ENCODE measurements at regions not wholly inside any gene's neighbourhood (a gene's known extent, or its start where the extent isn't known, plus 50 kb on each side); places are given as distances from the start of the nearest gene placed in this dataset.
A peak's percentile ranks its signal among the peaks of the same experiment; 100 is the strongest.

DNA sequence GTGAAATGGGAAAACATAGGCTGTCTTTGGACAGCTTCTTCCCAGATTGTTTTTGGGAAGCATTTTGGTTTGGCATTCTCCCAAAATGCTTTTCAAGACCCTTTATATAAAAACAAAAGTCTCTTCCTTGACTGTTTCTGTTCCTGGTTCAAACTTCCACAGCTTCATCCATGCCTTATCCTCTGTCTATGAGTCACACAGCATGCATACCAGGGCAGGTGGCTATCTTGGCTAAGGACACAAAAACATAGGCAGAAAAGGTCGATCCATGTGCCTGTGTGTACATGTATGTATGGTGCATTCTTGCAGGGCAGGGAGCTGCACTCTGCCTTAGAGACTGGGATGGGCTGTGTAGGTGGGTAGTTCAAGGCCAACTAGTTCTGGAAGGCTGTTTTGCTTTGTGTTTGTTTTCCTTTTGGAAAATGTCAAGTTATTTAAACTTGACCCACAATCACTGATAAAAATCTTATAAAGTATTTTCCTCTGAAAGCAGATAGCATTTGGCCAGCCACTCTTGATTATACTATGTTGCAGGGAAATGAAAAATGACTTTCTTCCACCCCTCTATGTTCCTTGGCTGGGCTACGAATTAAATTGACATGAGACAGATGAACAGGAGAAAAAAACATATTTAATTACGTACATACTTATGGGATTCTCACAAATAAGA is 437.0 kb downstream of the SIPA1L2 start:
- H3K27me3 ChIP-seq, result no peaks in the 10 kb centered on the region
- TF ChIP-seq POLR2A (IDR thresholded peaks at IDR 0.05), result no peak
- TF ChIP-seq, protein P1, sequence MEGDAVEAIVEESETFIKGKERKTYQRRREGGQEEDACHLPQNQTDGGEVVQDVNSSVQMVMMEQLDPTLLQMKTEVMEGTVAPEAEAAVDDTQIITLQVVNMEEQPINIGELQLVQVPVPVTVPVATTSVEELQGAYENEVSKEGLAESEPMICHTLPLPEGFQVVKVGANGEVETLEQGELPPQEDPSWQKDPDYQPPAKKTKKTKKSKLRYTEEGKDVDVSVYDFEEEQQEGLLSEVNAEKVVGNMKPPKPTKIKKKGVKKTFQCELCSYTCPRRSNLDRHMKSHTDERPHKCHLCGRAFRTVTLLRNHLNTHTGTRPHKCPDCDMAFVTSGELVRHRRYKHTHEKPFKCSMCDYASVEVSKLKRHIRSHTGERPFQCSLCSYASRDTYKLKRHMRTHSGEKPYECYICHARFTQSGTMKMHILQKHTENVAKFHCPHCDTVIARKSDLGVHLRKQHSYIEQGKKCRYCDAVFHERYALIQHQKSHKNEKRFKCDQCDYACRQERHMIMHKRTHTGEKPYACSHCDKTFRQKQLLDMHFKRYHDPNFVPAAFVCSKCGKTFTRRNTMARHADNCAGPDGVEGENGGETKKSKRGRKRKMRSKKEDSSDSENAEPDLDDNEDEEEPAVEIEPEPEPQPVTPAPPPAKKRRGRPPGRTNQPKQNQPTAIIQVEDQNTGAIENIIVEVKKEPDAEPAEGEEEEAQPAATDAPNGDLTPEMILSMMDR (IDR thresholded peaks at IDR 0.05), result no peak
- H3K9me3 ChIP-seq, result no peaks in the 10 kb centered on the region
- intact Hi-C loops (cut with DNase I), result no loop called here
- H3K36me3 ChIP-seq, result no peaks in the 10 kb centered on the region
- no peak for DNase-seq
- H3K27ac ChIP-seq, result peak overlapping the region in 2 of 4 donors; percentile 15 to 54
- WGBS, 2 donors, result 46 to 62% methylated on average over 2 to 3 of the region's 3 CpGs
- peaks cover 0 to 17% (median 8%) of the 10 kb centered on the region in 3 donors for H3K4me1 ChIP-seq
- no peak overlapping the region for H3K4me3 ChIP-seq

DNA sequence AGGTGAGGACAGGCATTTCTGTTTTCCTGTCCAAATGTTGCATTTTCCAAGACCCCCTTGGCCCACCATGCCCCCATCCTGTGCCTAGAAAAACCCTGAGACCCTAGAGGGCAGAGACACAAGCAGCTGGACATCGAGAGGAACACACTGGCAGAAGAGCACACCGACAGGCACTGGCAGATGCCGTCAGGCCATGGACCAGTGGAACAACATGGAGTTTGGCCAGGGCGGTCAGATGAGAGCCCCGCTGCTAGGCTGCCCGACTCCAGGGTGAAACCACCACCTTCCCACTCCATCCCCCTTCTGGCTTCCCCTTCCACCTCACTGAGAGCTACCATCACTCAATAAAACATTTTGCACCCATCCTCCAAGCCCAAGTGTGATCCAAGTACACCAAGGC is 438.4 kb downstream of the SIPA1L2 start:
- H3K27ac ChIP-seq, result no peak overlapping the region
- TF ChIP-seq, protein P1 (IDR thresholded peaks at IDR 0.05), result no peak
- no peak for TF ChIP-seq POLR2A (IDR thresholded peaks at IDR 0.05)
- H3K36me3 ChIP-seq, result no peaks in the 10 kb centered on the region
- no peak for DNase-seq
- no peaks in the 10 kb centered on the region for H3K9me3 ChIP-seq
- peaks cover 0 to 14% (median 8%) of the 10 kb centered on the region in 3 donors for H3K4me1 ChIP-seq
- 90 to 95% methylated on average over 2 to 4 of the region's 6 CpGs for WGBS, 2 donors
- no peaks in the 10 kb centered on the region for H3K27me3 ChIP-seq
- H3K4me3 ChIP-seq, result no peak overlapping the region
- intact Hi-C loops (cut with DNase I), result no loop called here

DNA sequence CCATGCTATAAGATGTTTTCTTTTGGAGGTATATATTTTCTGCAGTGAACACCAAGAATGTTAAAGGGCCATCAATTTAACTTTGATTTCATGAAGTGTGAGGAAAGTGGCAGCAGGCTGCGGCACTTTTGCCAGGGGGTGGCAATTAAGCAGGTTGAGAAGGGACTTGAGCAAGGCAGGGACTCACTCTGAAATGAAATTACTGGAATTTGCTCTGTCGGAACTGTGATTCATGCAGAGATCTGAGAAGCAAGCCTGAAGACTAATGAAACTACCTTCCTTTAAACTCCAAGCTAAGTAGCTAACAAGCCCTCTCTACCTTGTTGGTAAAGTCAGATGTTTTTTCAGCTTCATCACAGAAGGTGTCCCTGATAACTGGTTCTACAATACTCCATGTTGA is 441.6 kb downstream of the SIPA1L2 start:
- H3K4me1 ChIP-seq, result peaks cover 0 to 12% (median 8%) of the 10 kb centered on the region in 3 donors
- intact Hi-C loops (cut with DNase I), result no loop called here
- WGBS, 2 donors, result 85 to 100% methylated on average over 2 of the region's 2 CpGs
- no peaks in the 10 kb centered on the region for H3K27me3 ChIP-seq
- H3K36me3 ChIP-seq, result no peaks in the 10 kb centered on the region
- H3K27ac ChIP-seq, result no peak overlapping the region
- no peaks in the 10 kb centered on the region for H3K9me3 ChIP-seq
- TF ChIP-seq, protein P1 (IDR thresholded peaks at IDR 0.05), result no peak
- TF ChIP-seq POLR2A (IDR thresholded peaks at IDR 0.05), result no peak
- DNase-seq, result no peak
- H3K4me3 ChIP-seq, result no peak overlapping the region

DNA sequence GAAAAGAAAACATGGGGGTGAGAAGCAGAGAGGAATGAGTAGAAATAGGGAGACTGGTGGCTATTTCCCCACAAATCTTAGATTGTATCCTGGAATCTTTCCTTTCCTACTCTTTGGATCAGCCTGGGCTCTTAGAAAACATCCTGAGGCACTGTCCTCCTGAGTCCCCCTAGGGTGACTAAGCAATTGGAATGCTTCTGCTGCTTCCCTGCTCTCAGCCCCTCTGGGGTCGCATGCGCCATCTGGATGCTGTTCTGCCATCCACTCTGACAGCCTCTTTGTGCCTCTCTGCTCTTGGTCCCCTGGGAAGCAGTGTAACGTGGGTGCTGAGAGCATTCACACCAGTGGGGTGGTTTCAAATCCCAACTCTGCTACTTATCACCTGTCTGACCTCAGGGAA is 443.0 kb downstream of the SIPA1L2 start:
- no peaks in the 10 kb centered on the region for H3K9me3 ChIP-seq
- no peaks in the 10 kb centered on the region for H3K36me3 ChIP-seq
- intact Hi-C loops (cut with DNase I), result no loop called here
- H3K27ac ChIP-seq, result no peak overlapping the region
- no peak for DNase-seq
- 66 to 76% methylated on average over 3 of the region's 3 CpGs for WGBS, 2 donors
- no peak overlapping the region for H3K4me3 ChIP-seq
- TF ChIP-seq, protein P1 (IDR thresholded peaks at IDR 0.05), result no peak
- no peak for TF ChIP-seq POLR2A (IDR thresholded peaks at IDR 0.05)
- no peaks in the 10 kb centered on the region for H3K27me3 ChIP-seq
- H3K4me1 ChIP-seq, result no peaks in the 10 kb centered on the region

DNA sequence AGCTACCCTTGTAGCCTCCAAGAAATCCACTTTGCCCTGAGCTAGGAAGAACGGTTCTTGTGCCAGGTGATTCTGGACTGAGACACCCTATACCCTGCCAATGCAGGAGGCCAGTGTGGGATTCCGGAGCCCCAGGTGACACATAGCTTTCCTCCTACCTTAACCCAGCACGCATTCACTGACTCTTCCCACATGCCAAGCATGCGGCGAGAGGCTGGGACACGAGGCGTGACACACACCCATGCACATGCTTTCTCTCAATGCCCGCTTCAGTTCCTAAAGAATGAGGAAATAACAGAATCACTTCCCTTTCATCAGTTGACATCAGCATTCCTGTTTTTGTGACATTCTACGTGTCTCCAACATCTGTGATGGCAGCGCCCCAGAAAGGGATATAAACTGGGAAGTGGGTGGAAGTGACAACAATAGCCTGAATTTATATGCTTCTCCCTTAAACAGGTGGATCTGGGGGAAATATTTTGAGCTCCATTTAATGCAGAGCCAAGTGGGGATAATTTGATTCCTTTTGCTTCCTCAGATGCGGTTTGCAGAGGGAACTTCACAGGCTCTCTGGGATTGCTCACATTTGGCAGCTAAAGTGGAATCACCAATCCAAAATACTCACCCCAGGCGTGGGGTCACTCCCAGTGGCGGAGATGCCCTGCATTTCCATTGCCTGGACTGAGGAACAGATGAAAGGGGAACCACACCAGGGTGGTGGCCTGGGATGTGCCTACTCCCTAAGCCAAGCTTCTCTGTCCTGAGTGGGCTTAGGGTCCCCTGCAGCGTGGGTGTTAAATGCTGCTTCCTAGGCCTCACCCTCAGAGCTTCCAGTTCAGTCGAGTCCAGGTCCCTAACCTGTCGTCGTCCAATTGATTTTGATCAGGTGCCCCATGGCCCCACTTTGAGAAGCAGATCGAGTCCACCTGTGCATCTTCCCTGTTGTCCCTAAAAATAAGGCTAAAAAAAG is 445.1 kb downstream of the SIPA1L2 start:
- H3K27me3 ChIP-seq, result no peaks in the 10 kb centered on the region

More for the DNA sequence above, 445.1 kb downstream of the SIPA1L2 start:
- intact Hi-C loops (cut with DNase I), result no loop called here
- peaks cover 4 to 7% (median 4%) of the 10 kb centered on the region in 3 donors for H3K4me1 ChIP-seq
- TF ChIP-seq, protein P1 (IDR thresholded peaks at IDR 0.05), result no peak
- no peak for TF ChIP-seq POLR2A (IDR thresholded peaks at IDR 0.05)
- DNase-seq, result no peak
- H3K27ac ChIP-seq, result no peak overlapping the region
- WGBS, 2 donors, result 77 to 86% methylated on average over 16 to 17 of the region's 18 CpGs
- H3K36me3 ChIP-seq, result no peaks in the 10 kb centered on the region
- no peaks in the 10 kb centered on the region for H3K9me3 ChIP-seq
- H3K4me3 ChIP-seq, result no peak overlapping the region
